Left lung (tissue), 4 donors: ENCODE measurements at regions not wholly inside any gene's neighbourhood (a gene's known extent, or its start where the extent isn't known, plus 50 kb on each side); places are given as distances from the start of the nearest gene placed in this dataset.

Experiments
- ATAC-seq: fragments of 200-7000 bp; cut with Tn5 transposase; one replicate; pipeline ENCODE4 v1.9.1; 2020; ENCODE audit warnings: moderate library complexity
- DNase-seq, 4 donors: peaks; one replicate each; pipeline ENCODE4 v3.0.0-alpha.2; 2013 to 2020
- H3K27ac ChIP-seq, 2 donors: fragments of 200-600 bp; sonication (generic) in 1 of 2; one replicate each; pipeline versions ENCODE4 v1.5.0 to v1.8.0; 2020 to 2021
- H3K27me3 ChIP-seq, 2 donors: fragments of 200-600 bp; sonication (generic) in 1 of 2; one replicate each; pipeline versions ENCODE4 v1.5.0 to v1.8.0; 2020 to 2021
- H3K36me3 ChIP-seq, 2 donors: fragments of 200-600 bp; sonication (generic) in 1 of 2; one replicate each; pipeline versions ENCODE4 v1.5.0 to v1.8.0; 2020 to 2021
- H3K4me1 ChIP-seq, 2 donors: fragments of 200-600 bp; one replicate each; pipeline ENCODE4 v1.8.0; 2021
- H3K4me3 ChIP-seq, 2 donors: fragments of 200-600 bp; sonication (generic) in 1 of 2; one replicate each; pipeline versions ENCODE4 v1.5.0 to v1.8.0; 2020 to 2021; ENCODE audit warnings: mild to moderate bottlenecking in 1 of 2
- H3K9me3 ChIP-seq, 2 donors: fragments of 200-600 bp; sonication (generic) in 1 of 2; one replicate each; pipeline versions ENCODE4 v1.5.0 to v1.8.0; 2020 to 2021
- intact Hi-C, 2 donors: fragments of 100-400 bp; cut with DNase I; formaldehyde crosslinking; loops; one replicate each; pipeline versions ENCODE4 v1.11.2 to v1.14.2; 2022
- TF ChIP-seq, protein P1 (sequence below), 2 donors: fragments of 200-600 bp; sonication (generic) in 1 of 2; IDR thresholded peaks; one replicate each; pipeline versions ENCODE4 v1.5.0 to v1.8.0; 2021; ENCODE audit warnings: antibody characterized with exemption in 2 of 2
- donor health status: DM: no; HTN: yes; CAD: no.
- donor health status: DM: no; HTN: no; CAD: no.

DNA sequence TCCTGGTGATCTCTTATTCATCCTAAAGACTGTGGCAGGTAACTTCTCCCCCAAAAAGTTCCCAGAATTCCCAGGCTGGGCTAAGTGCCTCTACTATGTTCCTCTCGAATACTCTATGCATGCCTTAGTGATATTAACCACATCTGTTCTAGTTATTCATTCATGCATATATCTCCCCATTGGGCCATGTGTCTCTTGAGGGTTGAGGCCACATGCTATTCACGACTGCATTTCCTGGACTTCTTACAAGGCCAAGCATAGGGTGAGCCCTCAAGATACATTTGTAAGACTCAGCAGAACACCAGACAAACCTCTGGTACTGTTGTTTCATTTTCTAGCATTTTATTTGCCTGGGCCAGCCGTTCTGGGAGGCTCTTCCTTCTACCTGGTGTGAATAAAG is 117.0 kb downstream of the EN1 start:
- intact Hi-C loops = no loop called here
- no peaks in the 10 kb centered on the region for H3K4me1 ChIP-seq
- no peak for ATAC-seq
- H3K4me3 ChIP-seq = no peak overlapping the region
- peaks cover 0 to 3% of the 10 kb centered on the region in 2 donors for H3K9me3 ChIP-seq
- DNase-seq = no peak
- TF ChIP-seq, protein P1, sequence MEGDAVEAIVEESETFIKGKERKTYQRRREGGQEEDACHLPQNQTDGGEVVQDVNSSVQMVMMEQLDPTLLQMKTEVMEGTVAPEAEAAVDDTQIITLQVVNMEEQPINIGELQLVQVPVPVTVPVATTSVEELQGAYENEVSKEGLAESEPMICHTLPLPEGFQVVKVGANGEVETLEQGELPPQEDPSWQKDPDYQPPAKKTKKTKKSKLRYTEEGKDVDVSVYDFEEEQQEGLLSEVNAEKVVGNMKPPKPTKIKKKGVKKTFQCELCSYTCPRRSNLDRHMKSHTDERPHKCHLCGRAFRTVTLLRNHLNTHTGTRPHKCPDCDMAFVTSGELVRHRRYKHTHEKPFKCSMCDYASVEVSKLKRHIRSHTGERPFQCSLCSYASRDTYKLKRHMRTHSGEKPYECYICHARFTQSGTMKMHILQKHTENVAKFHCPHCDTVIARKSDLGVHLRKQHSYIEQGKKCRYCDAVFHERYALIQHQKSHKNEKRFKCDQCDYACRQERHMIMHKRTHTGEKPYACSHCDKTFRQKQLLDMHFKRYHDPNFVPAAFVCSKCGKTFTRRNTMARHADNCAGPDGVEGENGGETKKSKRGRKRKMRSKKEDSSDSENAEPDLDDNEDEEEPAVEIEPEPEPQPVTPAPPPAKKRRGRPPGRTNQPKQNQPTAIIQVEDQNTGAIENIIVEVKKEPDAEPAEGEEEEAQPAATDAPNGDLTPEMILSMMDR (IDR thresholded peaks at IDR 0.05) = no peak
- H3K36me3 ChIP-seq = no peaks in the 10 kb centered on the region
- no peaks in the 10 kb centered on the region for H3K27me3 ChIP-seq
- no peak overlapping the region for H3K27ac ChIP-seq

DNA sequence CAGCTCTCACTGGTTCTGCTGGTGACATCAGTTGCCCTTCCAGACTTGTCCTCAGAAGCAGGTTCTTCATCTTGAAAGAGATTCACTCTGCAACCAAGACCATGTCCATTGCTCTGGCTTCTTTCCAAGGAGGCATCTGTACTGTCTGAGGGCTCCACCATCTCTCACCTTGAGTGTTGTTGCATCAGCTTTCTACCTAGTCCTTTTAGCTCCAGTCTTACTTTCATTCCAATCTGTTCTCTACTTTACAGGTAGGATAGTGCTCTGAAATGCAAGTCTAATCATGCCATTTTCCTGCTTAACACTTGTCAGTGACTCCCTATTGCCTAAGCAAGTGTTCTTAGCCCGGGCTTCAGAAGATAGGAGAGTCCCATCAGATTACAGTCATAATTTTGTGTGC is 117.7 kb downstream of the EN1 start:
- TF ChIP-seq, protein P1 (IDR thresholded peaks at IDR 0.05) = no peak
- Histone ChIP-seq H3K4me3 (no peak overlapping the region), H3K9me3 (peaks cover 0 to 3% of the 10 kb centered on the region in 2 donors), H3K36me3 (no peaks in the 10 kb centered on the region), H3K27me3 (no peaks in the 10 kb centered on the region), H3K27ac (no peak overlapping the region), H3K4me1 (no peaks in the 10 kb centered on the region)
- no peak for DNase-seq
- intact Hi-C loops = no loop called here
- no peak for ATAC-seq

DNA sequence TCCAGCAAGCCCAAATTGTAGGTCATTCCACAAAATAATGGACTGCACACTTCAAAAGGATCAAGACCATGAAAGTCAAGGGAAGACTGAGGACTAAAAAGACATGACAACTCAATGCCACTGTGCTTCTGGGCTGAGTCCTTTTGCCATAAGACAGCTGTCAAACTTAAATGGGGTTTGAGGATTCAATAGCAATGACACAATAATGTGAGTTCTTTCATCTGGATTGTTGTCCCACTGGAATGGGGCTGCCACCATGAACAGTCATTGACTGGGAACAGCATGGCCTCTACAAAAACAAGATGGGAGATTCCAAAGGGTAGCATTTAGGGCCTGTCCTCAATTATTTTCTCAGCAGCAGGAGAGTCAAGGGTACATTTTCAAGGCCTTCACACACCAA is 118.5 kb downstream of the EN1 start:
- DNase-seq (no peak), ATAC-seq (no peak)
- H3K27me3 ChIP-seq = no peaks in the 10 kb centered on the region
- intact Hi-C loops = no loop called here
- peaks cover 0 to 3% of the 10 kb centered on the region in 2 donors for H3K9me3 ChIP-seq
- H3K4me3 ChIP-seq = no peak overlapping the region
- TF ChIP-seq, protein P1 (IDR thresholded peaks at IDR 0.05) = no peak
- no peaks in the 10 kb centered on the region for H3K36me3 ChIP-seq
- H3K4me1 ChIP-seq = no peaks in the 10 kb centered on the region
- H3K27ac ChIP-seq = no peak overlapping the region

DNA sequence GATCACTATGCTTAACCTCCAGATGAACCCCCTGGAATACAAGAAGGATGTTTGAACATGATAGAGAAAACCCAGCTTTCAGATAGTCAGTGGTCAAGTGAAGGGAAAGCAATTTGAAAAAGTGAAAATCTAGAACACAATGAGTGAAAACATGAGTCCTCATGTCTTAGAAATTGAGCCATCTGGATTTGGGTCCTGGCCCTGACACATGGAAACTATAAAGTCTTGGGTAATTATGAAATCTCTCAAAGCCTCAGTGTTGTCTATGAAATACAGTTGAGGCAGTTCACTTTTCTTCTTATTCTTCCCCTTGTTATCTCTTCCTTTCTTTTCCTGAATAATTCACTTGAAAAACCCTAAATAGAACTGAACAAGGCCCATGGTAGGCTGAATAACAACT is 120.6 kb downstream of the EN1 start:
- no peaks in the 10 kb centered on the region for H3K4me1 ChIP-seq
- H3K36me3 ChIP-seq = no peaks in the 10 kb centered on the region
- intact Hi-C loops = no loop called here
- peaks cover 0 to 3% of the 10 kb centered on the region in 2 donors for H3K9me3 ChIP-seq
- H3K4me3 ChIP-seq = no peak overlapping the region
- ATAC-seq (no peak), DNase-seq (no peak)
- no peaks in the 10 kb centered on the region for H3K27me3 ChIP-seq
- H3K27ac ChIP-seq = no peak overlapping the region
- TF ChIP-seq, protein P1 (IDR thresholded peaks at IDR 0.05) = no peak

DNA sequence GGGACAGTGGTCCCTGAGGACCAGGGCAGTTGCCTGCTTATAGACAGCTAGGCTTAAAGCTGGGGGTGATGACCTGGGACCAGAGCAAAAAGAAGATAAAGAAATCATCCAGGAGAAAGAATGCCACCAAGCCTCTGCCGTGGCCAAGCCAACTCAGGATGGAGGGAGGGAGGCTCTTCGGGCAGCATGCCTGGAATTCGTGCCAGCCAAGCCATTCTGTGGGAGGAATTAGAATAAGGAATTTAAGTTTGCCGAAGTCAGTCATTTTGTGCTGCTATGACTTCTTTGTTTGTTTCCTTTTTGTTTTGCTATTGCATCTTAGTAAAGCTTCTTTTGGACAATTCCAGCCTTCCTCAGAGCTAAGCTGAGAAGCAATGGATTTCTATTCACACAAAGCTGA is 124.1 kb downstream of the EN1 start:
- DNase-seq (no peak), ATAC-seq (no peak)
- Histone ChIP-seq H3K36me3 (no peaks in the 10 kb centered on the region), H3K9me3 (peaks cover 0 to 3% of the 10 kb centered on the region in 2 donors), H3K27me3 (no peaks in the 10 kb centered on the region), H3K27ac (no peak overlapping the region), H3K4me1 (no peaks in the 10 kb centered on the region), H3K4me3 (no peak overlapping the region)
- TF ChIP-seq, protein P1 (IDR thresholded peaks at IDR 0.05) = no peak
- intact Hi-C loops = no loop called here
